ENCODE measurements at regions not wholly inside any gene's neighbourhood (a gene's known extent, or its start where the extent isn't known, plus 50 kb on each side); places are given as distances from the start of the nearest gene placed in this dataset.

DNA sequence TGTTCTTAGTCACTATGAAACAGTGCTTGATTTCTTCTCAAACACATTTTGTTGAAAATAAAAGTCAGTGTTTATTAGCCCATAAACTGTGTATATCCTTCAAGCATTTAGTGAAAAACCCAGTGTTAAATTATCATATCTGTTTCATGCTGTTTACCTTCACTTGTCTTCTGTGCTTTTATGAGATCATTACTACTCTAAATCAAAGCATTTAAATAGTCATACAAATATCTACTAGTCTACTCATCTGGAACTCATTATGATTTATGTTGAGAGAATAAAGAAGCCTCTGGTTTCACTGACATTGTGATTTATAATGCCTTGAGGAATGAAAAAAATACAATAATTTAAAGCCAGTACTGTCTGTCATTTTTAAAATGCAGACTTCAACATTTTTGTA lies 366.5 kb downstream of the SLCO4C1 start:
- TF ChIP-seq, protein P1, sequence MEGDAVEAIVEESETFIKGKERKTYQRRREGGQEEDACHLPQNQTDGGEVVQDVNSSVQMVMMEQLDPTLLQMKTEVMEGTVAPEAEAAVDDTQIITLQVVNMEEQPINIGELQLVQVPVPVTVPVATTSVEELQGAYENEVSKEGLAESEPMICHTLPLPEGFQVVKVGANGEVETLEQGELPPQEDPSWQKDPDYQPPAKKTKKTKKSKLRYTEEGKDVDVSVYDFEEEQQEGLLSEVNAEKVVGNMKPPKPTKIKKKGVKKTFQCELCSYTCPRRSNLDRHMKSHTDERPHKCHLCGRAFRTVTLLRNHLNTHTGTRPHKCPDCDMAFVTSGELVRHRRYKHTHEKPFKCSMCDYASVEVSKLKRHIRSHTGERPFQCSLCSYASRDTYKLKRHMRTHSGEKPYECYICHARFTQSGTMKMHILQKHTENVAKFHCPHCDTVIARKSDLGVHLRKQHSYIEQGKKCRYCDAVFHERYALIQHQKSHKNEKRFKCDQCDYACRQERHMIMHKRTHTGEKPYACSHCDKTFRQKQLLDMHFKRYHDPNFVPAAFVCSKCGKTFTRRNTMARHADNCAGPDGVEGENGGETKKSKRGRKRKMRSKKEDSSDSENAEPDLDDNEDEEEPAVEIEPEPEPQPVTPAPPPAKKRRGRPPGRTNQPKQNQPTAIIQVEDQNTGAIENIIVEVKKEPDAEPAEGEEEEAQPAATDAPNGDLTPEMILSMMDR (IDR thresholded peaks at IDR 0.05; ENCODE audit: low read depth, low read length), result no peak
- TF ChIP-seq EZH2phosphoT487 (IDR thresholded peaks at IDR 0.05; ENCODE audit: low read depth), result no peak

All from OCI-LY3 (cell line).